ENCODE measurements at regions not wholly inside any gene's neighbourhood (a gene's known extent, or its start where the extent isn't known, plus 50 kb on each side); places are given as distances from the start of the nearest gene placed in this dataset.

DNA sequence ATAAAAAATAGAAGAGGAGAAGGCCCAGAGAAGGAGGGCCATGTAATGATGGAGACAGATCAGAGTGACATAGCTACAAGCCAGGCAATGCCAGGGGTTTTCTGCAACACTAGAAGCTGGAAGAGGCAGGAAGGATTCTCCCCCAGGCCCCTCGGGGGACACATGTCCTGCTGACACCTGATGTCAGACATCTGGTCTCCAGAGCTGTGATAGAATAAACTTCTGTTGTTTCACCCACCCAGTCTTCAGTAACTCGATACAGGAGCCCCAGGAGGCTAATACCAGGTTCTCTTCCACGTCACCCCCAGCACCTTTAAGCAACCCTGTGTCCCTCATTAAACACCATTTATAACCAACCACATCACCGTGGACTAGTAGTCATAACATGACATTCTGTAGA, 94.9 kb downstream of the TMEM130 start:
- Histone ChIP-seq H3K4me3 (no peak overlapping the region), H3K36me3 (no peaks in the 10 kb centered on the region), H3K9me3 (no peaks in the 10 kb centered on the region), H3K27me3 (no peaks in the 10 kb centered on the region), H3K27ac (no peak overlapping the region), H3K4me1 (no peaks in the 10 kb centered on the region)
- no peak for DNase-seq (ENCODE audit: low spot score)
- TF ChIP-seq, protein P1, sequence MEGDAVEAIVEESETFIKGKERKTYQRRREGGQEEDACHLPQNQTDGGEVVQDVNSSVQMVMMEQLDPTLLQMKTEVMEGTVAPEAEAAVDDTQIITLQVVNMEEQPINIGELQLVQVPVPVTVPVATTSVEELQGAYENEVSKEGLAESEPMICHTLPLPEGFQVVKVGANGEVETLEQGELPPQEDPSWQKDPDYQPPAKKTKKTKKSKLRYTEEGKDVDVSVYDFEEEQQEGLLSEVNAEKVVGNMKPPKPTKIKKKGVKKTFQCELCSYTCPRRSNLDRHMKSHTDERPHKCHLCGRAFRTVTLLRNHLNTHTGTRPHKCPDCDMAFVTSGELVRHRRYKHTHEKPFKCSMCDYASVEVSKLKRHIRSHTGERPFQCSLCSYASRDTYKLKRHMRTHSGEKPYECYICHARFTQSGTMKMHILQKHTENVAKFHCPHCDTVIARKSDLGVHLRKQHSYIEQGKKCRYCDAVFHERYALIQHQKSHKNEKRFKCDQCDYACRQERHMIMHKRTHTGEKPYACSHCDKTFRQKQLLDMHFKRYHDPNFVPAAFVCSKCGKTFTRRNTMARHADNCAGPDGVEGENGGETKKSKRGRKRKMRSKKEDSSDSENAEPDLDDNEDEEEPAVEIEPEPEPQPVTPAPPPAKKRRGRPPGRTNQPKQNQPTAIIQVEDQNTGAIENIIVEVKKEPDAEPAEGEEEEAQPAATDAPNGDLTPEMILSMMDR (IDR thresholded peaks at IDR 0.05), result no peak

DNA sequence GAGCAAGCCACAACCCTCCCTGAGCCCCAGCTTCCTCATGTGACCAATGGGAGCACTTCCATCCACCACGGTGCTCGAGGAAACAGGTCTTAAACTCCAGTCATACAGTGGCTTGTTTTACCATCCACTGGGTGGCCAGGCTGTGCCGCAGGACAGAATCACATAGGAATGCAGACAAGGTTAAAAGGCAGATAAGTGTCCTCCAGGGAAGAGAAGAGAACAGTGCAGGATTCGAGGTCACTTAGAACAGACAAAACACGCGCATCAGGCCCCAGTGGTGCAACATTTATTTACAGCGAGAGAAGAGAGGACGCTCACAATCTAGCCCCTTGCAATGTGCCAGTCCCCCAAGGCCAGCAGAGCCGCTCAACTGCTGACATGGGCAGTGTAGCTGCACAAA, 92.8 kb downstream of the TMEM130 start:
- Histone ChIP-seq H3K4me1 (no peaks in the 10 kb centered on the region), H3K9me3 (no peaks in the 10 kb centered on the region), H3K36me3 (no peaks in the 10 kb centered on the region), H3K27ac (no peak overlapping the region), H3K27me3 (no peaks in the 10 kb centered on the region), H3K4me3 (no peak overlapping the region)
- DNase-seq (ENCODE audit: low spot score), result no peak
- TF ChIP-seq, protein P1 (IDR thresholded peaks at IDR 0.05), result no peak

DNA sequence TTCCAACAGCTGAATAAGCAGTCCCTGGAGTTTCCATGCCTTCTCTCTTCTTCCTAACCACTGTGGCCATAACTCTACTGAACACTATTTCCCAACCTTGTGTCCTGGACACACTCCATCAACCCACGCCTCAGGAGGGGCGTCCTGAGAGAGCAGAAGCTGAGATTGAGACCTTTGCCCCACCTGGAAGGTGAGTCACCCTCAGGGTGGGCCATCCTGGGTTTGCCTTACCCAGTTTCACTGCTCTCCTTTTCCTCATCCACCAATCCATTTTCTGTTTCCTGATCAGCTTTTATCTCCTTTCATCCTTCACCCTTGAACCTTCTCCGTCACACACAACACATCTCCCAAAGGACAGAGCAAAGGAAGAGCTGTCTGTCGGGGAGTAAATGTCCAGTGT, 91.4 kb downstream of the TMEM130 start:
- no peaks in the 10 kb centered on the region for H3K27me3 ChIP-seq
- TF ChIP-seq, protein P1 (IDR thresholded peaks at IDR 0.05), result no peak

DNA sequence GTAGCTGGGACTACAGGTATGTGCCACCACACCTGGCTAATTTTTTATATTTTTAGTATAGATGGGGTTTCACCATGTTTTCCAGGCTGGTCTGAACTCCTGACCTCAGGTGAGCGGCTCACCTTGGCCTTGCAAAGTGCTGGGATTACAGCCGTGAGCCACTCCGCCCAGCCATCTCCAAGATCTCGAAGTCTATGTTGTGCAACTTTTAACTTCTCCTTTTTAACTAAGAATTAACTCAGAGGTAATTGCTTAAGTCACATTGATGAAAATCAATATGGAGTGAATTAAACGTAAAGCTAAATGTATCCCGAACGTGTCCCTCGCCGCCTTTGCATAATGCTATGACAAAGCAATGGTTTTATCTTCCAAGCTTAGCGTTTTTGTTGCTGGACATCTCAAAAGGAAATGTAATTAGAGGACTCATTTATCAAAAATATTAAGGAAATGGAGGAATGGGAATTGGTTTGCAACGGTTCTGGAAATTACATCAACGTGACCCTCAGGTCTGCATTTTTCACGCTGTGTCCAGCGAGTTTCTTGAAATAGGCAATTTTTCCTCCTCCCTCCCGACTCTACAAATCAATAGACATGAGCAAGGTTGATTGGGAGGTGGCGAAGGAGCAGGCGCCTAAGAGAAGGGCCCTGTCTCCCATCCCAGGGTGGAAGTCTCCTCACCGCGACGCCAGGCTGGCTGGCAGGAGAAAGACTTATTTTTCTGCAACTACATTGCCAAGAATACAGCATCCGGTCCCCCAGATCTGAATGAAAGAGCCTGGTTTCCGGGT, 89.8 kb downstream of the TMEM130 start:
- Histone ChIP-seq H3K9me3 (no peaks in the 10 kb centered on the region), H3K4me1 (no peaks in the 10 kb centered on the region), H3K4me3 (no peak overlapping the region), H3K27me3 (no peaks in the 10 kb centered on the region), H3K27ac (no peak overlapping the region), H3K36me3 (no peaks in the 10 kb centered on the region)
- TF ChIP-seq, protein P1 (IDR thresholded peaks at IDR 0.05), result no peak
- no peak for DNase-seq (ENCODE audit: low spot score)

More for the DNA sequence above, 91.4 kb downstream of the TMEM130 start:
- DNase-seq (ENCODE audit: low spot score), result no peak
- H3K27ac ChIP-seq, result no peak overlapping the region
- H3K36me3 ChIP-seq, result no peaks in the 10 kb centered on the region
- H3K9me3 ChIP-seq, result no peaks in the 10 kb centered on the region
- H3K4me1 ChIP-seq, result no peaks in the 10 kb centered on the region
- H3K4me3 ChIP-seq, result no peak overlapping the region

DNA sequence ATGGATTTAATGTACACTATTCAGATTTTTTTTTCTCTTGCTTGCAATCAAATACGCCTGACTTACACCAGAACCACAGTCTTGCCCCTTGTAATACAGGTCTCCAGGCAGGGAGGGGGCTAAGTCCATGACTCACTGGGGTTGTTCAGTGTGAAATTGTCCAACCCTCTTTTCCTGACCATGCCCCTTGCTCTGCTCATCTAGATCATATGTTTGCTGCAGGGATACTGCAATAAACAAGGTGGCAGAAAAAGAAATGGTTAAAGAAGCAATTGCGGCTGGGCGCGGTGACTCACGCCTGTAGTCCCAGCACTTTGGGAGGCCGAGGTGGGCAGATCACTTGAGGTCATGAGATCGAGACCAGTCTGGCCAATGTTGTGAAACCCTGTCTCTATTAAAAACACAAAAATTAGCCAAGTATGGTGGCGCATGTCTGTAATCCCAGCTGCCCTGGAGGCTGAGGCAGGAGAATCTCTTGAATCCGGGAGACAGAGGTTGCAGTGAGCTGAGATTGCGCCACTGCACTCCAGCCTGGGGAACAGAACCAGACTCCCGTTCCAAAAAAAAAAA, 85.5 kb downstream of the TMEM130 start:
- Histone ChIP-seq H3K27ac (no peak overlapping the region), H3K4me1 (no peaks in the 10 kb centered on the region), H3K27me3 (no peaks in the 10 kb centered on the region), H3K36me3 (no peaks in the 10 kb centered on the region), H3K9me3 (no peaks in the 10 kb centered on the region), H3K4me3 (no peak overlapping the region)
- TF ChIP-seq, protein P1 (IDR thresholded peaks at IDR 0.05), result no peak
- DNase-seq (ENCODE audit: low spot score), result no peak
